Smooth muscle cell (in vitro differentiated cells): ENCODE measurements at regions not wholly inside any gene's neighbourhood (a gene's known extent, or its start where the extent isn't known, plus 50 kb on each side); places are given as distances from the start of the nearest gene placed in this dataset.
A peak's percentile ranks its signal among the peaks of the same experiment; 100 is the strongest.

ENCODE experiments used
- DNase-seq: peaks from one replicate; lab custom pipeline; 2025; ENCODE audit not compliant: unreplicated experiment; lab: John Stamatoyannopoulos, UW
- H2AFZ ChIP-seq: fragments of 200-600 bp; sonication (generic); 2 replicates; pipeline ENCODE4 v1.6.0; 2016; ENCODE audit warnings: antibody characterized with exemption, low read depth, mild to moderate bottlenecking
- H3F3A ChIP-seq: fragments of 200-600 bp; sonication (generic); 2 replicates; pipeline ENCODE4 v1.6.0; 2017; ENCODE audit warnings: antibody characterized with exemption, low read depth
- H3K27ac ChIP-seq: fragments of 200-600 bp; sonication (generic); 2 replicates; pipeline ENCODE4 v1.5.1; 2016; ENCODE audit warnings: low read depth, mild to moderate bottlenecking
- H3K27me3 ChIP-seq: fragments of 200-600 bp; sonication (generic); 2 replicates; pipeline ENCODE4 v1.6.1; 2016; ENCODE audit warnings: low read depth, mild to moderate bottlenecking
- H3K36me3 ChIP-seq: fragments of 200-600 bp; sonication (generic); 2 replicates; pipeline ENCODE4 v1.5.1; 2016; ENCODE audit warnings: low read depth
- H3K4me1 ChIP-seq: fragments of 200-600 bp; sonication (generic); 2 replicates; pipeline ENCODE4 v1.5.1; 2016; ENCODE audit warnings: low read depth
- H3K4me2 ChIP-seq: fragments of 200-600 bp; sonication (generic); 2 replicates; pipeline ENCODE4 v1.6.0; 2016; ENCODE audit warnings: mild to moderate bottlenecking
- H3K4me3 ChIP-seq: fragments of 200-600 bp; sonication (generic); 2 replicates; pipeline ENCODE4 v1.5.1; 2016; ENCODE audit warnings: mild to moderate bottlenecking
- H3K79me2 ChIP-seq: fragments of 200-600 bp; sonication (generic); 2 replicates; pipeline ENCODE4 v1.6.0; 2016; ENCODE audit warnings: low read depth, mild to moderate bottlenecking
- H3K9ac ChIP-seq: fragments of 200-600 bp; sonication (generic); 2 replicates; pipeline ENCODE4 v1.6.0; 2016; ENCODE audit warnings: low read depth
- H3K9me3 ChIP-seq: fragments of 200-600 bp; sonication (generic); replicated peaks from 2 replicates; pipeline ENCODE4 v1.5.1; 2016; ENCODE audit warnings: low read depth
- H4K20me1 ChIP-seq: fragments of 200-600 bp; sonication (generic); 2 replicates; pipeline ENCODE4 v1.6.0; 2016; ENCODE audit warnings: low read depth
- CTCF ChIP-seq: fragments of 200-600 bp; sonication (generic); IDR thresholded peaks from 2 replicates; pipeline ENCODE4 v1.5.1; 2017; ENCODE audit warnings: borderline replicate concordance, mild to moderate bottlenecking, antibody characterized with exemption; ENCODE audit not compliant: insufficient read depth, poor library complexity, severe bottlenecking
- WGBS: methylation state at CpG from one replicate; pipeline ENCODE4 v1.1.7; 2016; ENCODE audit warnings: low lambda C conversion rate; 5-methylcytosine and 5-hydroxymethylcytosine counted together

GRCh38 chr2:160994141-160995002 lies 165.9 kb upstream of the TANK start:
- TF ChIP-seq CTCF, result peak; percentile 90
- Histone ChIP-seq H4K20me1 (no peaks in the 10 kb centered on the region), H3K9ac (no peak overlapping the region), H3K27ac (peak overlapping the region; percentile 12), H3K36me3 (no peaks in the 10 kb centered on the region), H3K4me1 (no peaks in the 10 kb centered on the region), H3K4me2 (peak overlapping the region; percentile 69), H3K27me3 (no peaks in the 10 kb centered on the region), H3F3A (no peaks in the 10 kb centered on the region), H3K9me3 (no peaks in the 10 kb centered on the region), H2AFZ (peak overlapping the region; percentile 66), H3K79me2 (no peaks in the 10 kb centered on the region), H3K4me3 (peak overlapping the region; percentile 22)
- WGBS, result 50% methylated on average over 16 of the region's 16 CpGs
- peak; percentile 9 for DNase-seq

GRCh38 chr2:160996584-160996983 lies 163.6 kb upstream of the TANK start:
- no peak for TF ChIP-seq CTCF
- no peaks in the 10 kb centered on the region for H3K79me2 ChIP-seq
- no peaks in the 10 kb centered on the region for H3K9me3 ChIP-seq
- 96% methylated on average over 1 of the region's 1 CpG for WGBS
- H3K4me2 ChIP-seq, result no peak overlapping the region
- no peak overlapping the region for H3K4me3 ChIP-seq
- DNase-seq, result no peak
- H3F3A ChIP-seq, result no peaks in the 10 kb centered on the region
- H4K20me1 ChIP-seq, result no peaks in the 10 kb centered on the region
- no peak overlapping the region for H3K9ac ChIP-seq
- no peaks in the 10 kb centered on the region for H3K27me3 ChIP-seq
- H3K27ac ChIP-seq, result no peak overlapping the region
- H2AFZ ChIP-seq, result no peak overlapping the region
- H3K36me3 ChIP-seq, result no peaks in the 10 kb centered on the region
- H3K4me1 ChIP-seq, result no peaks in the 10 kb centered on the region

GRCh38 chr2:161004379-161004778 lies 155.8 kb upstream of the TANK start:
- H3K4me3 ChIP-seq, result no peak overlapping the region
- no peaks in the 10 kb centered on the region for H3K79me2 ChIP-seq
- no peak overlapping the region for H3K27ac ChIP-seq
- no peaks in the 10 kb centered on the region for H3K27me3 ChIP-seq
- no peaks in the 10 kb centered on the region for H3K9me3 ChIP-seq
- no peak for DNase-seq
- no peak overlapping the region for H2AFZ ChIP-seq
- no peaks in the 10 kb centered on the region for H3F3A ChIP-seq
- WGBS, result 77% methylated on average over 2 of the region's 2 CpGs
- H4K20me1 ChIP-seq, result no peaks in the 10 kb centered on the region
- no peak overlapping the region for H3K4me2 ChIP-seq
- H3K36me3 ChIP-seq, result no peaks in the 10 kb centered on the region
- TF ChIP-seq CTCF, result peak; percentile 44
- H3K4me1 ChIP-seq, result no peaks in the 10 kb centered on the region
- H3K9ac ChIP-seq, result no peak overlapping the region

GRCh38 chr2:161005170-161005569 lies 155.1 kb upstream of the TANK start:
- H3F3A ChIP-seq, result no peaks in the 10 kb centered on the region
- TF ChIP-seq CTCF, result no peak
- no peak overlapping the region for H2AFZ ChIP-seq
- no peak for DNase-seq
- H3K27ac ChIP-seq, result no peak overlapping the region
- H4K20me1 ChIP-seq, result no peaks in the 10 kb centered on the region
- no peaks in the 10 kb centered on the region for H3K36me3 ChIP-seq
- no peaks in the 10 kb centered on the region for H3K9me3 ChIP-seq
- H3K4me2 ChIP-seq, result no peak overlapping the region
- H3K79me2 ChIP-seq, result no peaks in the 10 kb centered on the region
- H3K9ac ChIP-seq, result no peak overlapping the region
- 47% methylated on average over 1 of the region's 1 CpG for WGBS
- H3K4me3 ChIP-seq, result no peak overlapping the region
- H3K27me3 ChIP-seq, result no peaks in the 10 kb centered on the region
- H3K4me1 ChIP-seq, result no peaks in the 10 kb centered on the region
